H9 (cell line): ENCODE measurements at regions not wholly inside any gene's neighbourhood (a gene's known extent, or its start where the extent isn't known, plus 50 kb on each side); places are given as distances from the start of the nearest gene placed in this dataset.

Experiments
- DNase-seq: peaks from one replicate; pipeline ENCODE4 v3.0.0-alpha.2; 2017
- H2AFZ ChIP-seq: one replicate; pipeline ENCODE4 v1.6.1; 2013; ENCODE audit warnings: mild to moderate bottlenecking, low read length, control low read depth, moderate library complexity
- H2AK5ac ChIP-seq: 2 replicates; pipeline ENCODE4 v1.6.1; 2013; ENCODE audit warnings: low read length, control low read depth, mixed read lengths; ENCODE audit not compliant: insufficient read length
- H2BK120ac ChIP-seq: one replicate; pipeline ENCODE4 v1.6.1; 2013; ENCODE audit warnings: low read depth, mild to moderate bottlenecking, low read length, control low read depth, inconsistent platforms; ENCODE audit not compliant: poor library complexity, severe bottlenecking
- H2BK12ac ChIP-seq: 2 replicates; pipeline ENCODE4 v1.6.1; 2013; ENCODE audit warnings: low read length, control low read depth, mixed read lengths, low read depth; ENCODE audit not compliant: insufficient read length
- H2BK15ac ChIP-seq: 2 replicates; pipeline ENCODE4 v1.6.1; 2013; ENCODE audit warnings: low read depth, low read length, control low read depth
- H2BK20ac ChIP-seq: one replicate; pipeline ENCODE4 v1.6.1; 2013; ENCODE audit warnings: low read depth, mild to moderate bottlenecking, low read length, control low read depth, inconsistent platforms; ENCODE audit not compliant: poor library complexity, severe bottlenecking
- H2BK5ac ChIP-seq: 2 replicates; pipeline ENCODE4 v1.6.1; 2013; ENCODE audit warnings: low read length, control low read depth, mixed read lengths; ENCODE audit not compliant: insufficient read length
- H3K14ac ChIP-seq: 2 replicates; pipeline ENCODE4 v1.6.1; 2013; ENCODE audit warnings: low read length, control low read depth; ENCODE audit not compliant: insufficient read depth
- H3K18ac ChIP-seq: 2 replicates; pipeline ENCODE4 v1.6.1; 2013; ENCODE audit warnings: low read depth, mild to moderate bottlenecking, mixed read lengths, low read length, control low read depth; ENCODE audit not compliant: insufficient read length
- H3K23ac ChIP-seq: 2 replicates; pipeline ENCODE4 v1.6.1; 2013; ENCODE audit warnings: low read length, control low read depth, mixed read lengths, low read depth; ENCODE audit not compliant: insufficient read length
- H3K23me2 ChIP-seq: 2 replicates; pipeline ENCODE4 v1.6.1; 2013; ENCODE audit warnings: low read depth, mild to moderate bottlenecking, mixed read lengths, low read length, control low read depth; ENCODE audit not compliant: insufficient read length, poor library complexity, severe bottlenecking
- H3K27ac ChIP-seq: 2 replicates; pipeline ENCODE4 v1.5.1; 2013; ENCODE audit warnings: low read length, control low read depth, mixed read lengths, low read depth; ENCODE audit not compliant: insufficient read length
- H3K27me3 ChIP-seq: 2 replicates; pipeline ENCODE4 v1.6.1; 2013; ENCODE audit warnings: low read length, control low read depth, inconsistent platforms; ENCODE audit not compliant: insufficient read depth
- H3K4ac ChIP-seq: 2 replicates; pipeline ENCODE4 v1.6.1; 2013; ENCODE audit warnings: low read depth, mild to moderate bottlenecking, control low read depth, inconsistent platforms, low read length, moderate library complexity
- H3K4me1 ChIP-seq: 2 replicates; pipeline ENCODE4 v1.6.1; 2013; ENCODE audit warnings: low read length, control low read depth, inconsistent platforms; ENCODE audit not compliant: insufficient read depth
- H3K4me2 ChIP-seq: 2 replicates; pipeline ENCODE4 v1.6.1; 2013; ENCODE audit warnings: low read length, control low read depth, mixed read lengths; ENCODE audit not compliant: insufficient read length, insufficient read depth
- H3K56ac ChIP-seq: 2 replicates; pipeline ENCODE4 v1.6.1; 2013; ENCODE audit warnings: low read depth, mild to moderate bottlenecking, mixed read lengths, low read length, control low read depth; ENCODE audit not compliant: insufficient read length
- H3K79me1 ChIP-seq: 2 replicates; pipeline ENCODE4 v1.6.1; 2013; ENCODE audit warnings: low read depth, mild to moderate bottlenecking, moderate library complexity, low read length, control low read depth, inconsistent platforms; ENCODE audit not compliant: insufficient read depth, poor library complexity, severe bottlenecking
- H3K79me2 ChIP-seq: 2 replicates; pipeline ENCODE4 v1.6.1; 2013; ENCODE audit warnings: low read length, control low read depth, inconsistent platforms; ENCODE audit not compliant: insufficient read depth
- H3K9ac ChIP-seq: 2 replicates; pipeline ENCODE4 v1.6.1; 2013; ENCODE audit warnings: low read length, control low read depth, mixed read lengths; ENCODE audit not compliant: insufficient read length; ENCODE audit errors: extremely low read depth
- H3K9me3 ChIP-seq: one replicate; pipeline ENCODE4 v1.6.1; 2013; ENCODE audit warnings: low read depth, low read length, inconsistent platforms; ENCODE audit not compliant: control insufficient read depth
- H3T11ph ChIP-seq: one replicate; pipeline ENCODE4 v1.6.1; 2013; ENCODE audit warnings: mild to moderate bottlenecking, low read length, control low read depth, inconsistent platforms
- H4K20me1 ChIP-seq: one replicate; pipeline ENCODE4 v1.6.1; 2013; ENCODE audit not compliant: control insufficient read depth, insufficient read length, insufficient read depth
- H4K5ac ChIP-seq: 2 replicates; pipeline ENCODE4 v1.6.1; 2013; ENCODE audit warnings: low read depth, mild to moderate bottlenecking, mixed read lengths, low read length, control low read depth; ENCODE audit not compliant: insufficient read length
- H4K8ac ChIP-seq: replicated peaks from 2 replicates; pipeline ENCODE4 v1.6.1; 2013; ENCODE audit warnings: low read length, control low read depth, mixed read lengths, low read depth; ENCODE audit not compliant: insufficient read length
- H4K91ac ChIP-seq: 2 replicates; pipeline ENCODE4 v1.6.1; 2013; ENCODE audit warnings: low read depth, mild to moderate bottlenecking, moderate library complexity, mixed read lengths, low read length, control low read depth; ENCODE audit not compliant: insufficient read length
- H3K27ac Mint-ChIP-seq, 3 experiments: 2 replicates in 2 of 3; 3 replicates in 1 of 3; pipeline ENCODE4 v1.8.0; 2020 to 2021; ENCODE audit warnings: mixed read lengths in 3 of 3, mild to moderate bottlenecking in 1 of 3, moderate library complexity in 1 of 3
- H3K27me3 Mint-ChIP-seq: 2 replicates; pipeline ENCODE4 v1.8.0; 2021; ENCODE audit warnings: low read depth, mild to moderate bottlenecking, moderate library complexity, mixed read lengths
- H3K36me3 Mint-ChIP-seq, 3 experiments: 2 replicates in 2 of 3; 3 replicates in 1 of 3; pipeline ENCODE4 v1.8.0; 2020 to 2021; ENCODE audit warnings: low read depth in 3 of 3, mixed read lengths in 3 of 3; ENCODE audit not compliant: insufficient read depth in 1 of 3
- H3K4me1 Mint-ChIP-seq, 2 experiments: 2 replicates each; pipeline ENCODE4 v1.8.0; 2020; ENCODE audit warnings: mixed read lengths in 2 of 2
- H3K4me3 Mint-ChIP-seq, 2 experiments: 2 replicates in 1 of 2; 3 replicates in 1 of 2; pipeline ENCODE4 v1.8.0; 2020 to 2021; ENCODE audit warnings: mild to moderate bottlenecking in 2 of 2, mixed read lengths in 2 of 2, moderate library complexity in 1 of 2
- H3K9me3 Mint-ChIP-seq, 2 experiments: 2 replicates in 1 of 2; 3 replicates in 1 of 2; pipeline ENCODE4 v1.8.0; 2020; ENCODE audit warnings: mild to moderate bottlenecking in 2 of 2, mixed read lengths in 2 of 2, moderate library complexity in 1 of 2
- WGBS: extraction: QIAGEN DNeasy Blood & Tissue Kit; methylation state at CpG from one replicate; pipeline ENCODE4 v1.1.7; 2013; ENCODE audit warnings: missing lambda C conversion rate, low lambda C conversion rate, mixed read lengths; ENCODE audit not compliant: insufficient read length; ENCODE audit errors: extremely low coverage; 5-methylcytosine and 5-hydroxymethylcytosine counted together
- TF ChIP-seq, protein P1 (sequence below): fragments of 200-600 bp; sonication (generic); conservative IDR thresholded peaks from 3 replicates; pipeline ENCODE4 v1.8.0; 2021; ENCODE audit warnings: antibody characterized with exemption, mild to moderate bottlenecking

DNA sequence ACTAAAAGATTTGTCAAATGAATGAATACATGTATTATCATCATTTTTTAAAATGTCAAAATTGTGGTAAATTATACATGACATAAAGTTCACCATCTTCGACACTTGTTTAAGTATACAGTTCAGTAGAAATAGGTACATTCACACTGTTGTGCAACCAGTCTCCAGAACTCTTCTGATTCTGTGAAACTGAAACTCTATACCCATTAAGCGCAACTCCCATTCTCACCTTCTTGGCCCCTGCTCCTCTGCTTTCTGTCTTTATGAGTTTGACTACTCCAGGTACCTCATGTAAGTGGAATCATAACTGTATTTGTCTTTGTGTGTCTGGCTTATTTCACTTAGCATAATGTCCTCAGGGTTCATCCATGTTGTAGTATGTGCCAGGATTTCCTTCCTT lies 50.1 kb upstream of the KBTBD8 start:
- Histone ChIP-seq H3K79me2 (no peaks in the 10 kb centered on the region), H4K20me1 (no peaks in the 10 kb centered on the region), H2BK5ac (no peak overlapping the region), H2BK12ac (no peak overlapping the region), H2BK15ac (no peak overlapping the region), H3K79me1 (no peaks in the 10 kb centered on the region), H3K4me2 (no peak overlapping the region), H4K8ac (no peak overlapping the region), H2AFZ (no peak overlapping the region), H3K9ac (no peak overlapping the region), H3K14ac (no peak overlapping the region), H3T11ph (no peak overlapping the region), H2AK5ac (no peak overlapping the region), H3K23ac (no peak overlapping the region), H3K18ac (no peak overlapping the region), H3K27me3 (no peaks in the 10 kb centered on the region), H3K9me3 (no peaks in the 10 kb centered on the region), H3K23me2 (no peaks in the 10 kb centered on the region), H4K5ac (no peak overlapping the region), H3K27ac (no peak overlapping the region), H2BK20ac (no peak overlapping the region), H3K56ac (no peak overlapping the region), H3K4ac (no peak overlapping the region), H3K4me1 (no peaks in the 10 kb centered on the region), H2BK120ac (no peak overlapping the region), H4K91ac (no peak overlapping the region)
- no peak overlapping the region for H3K4me3 Mint-ChIP-seq
- no peaks in the 10 kb centered on the region for H3K4me1 Mint-ChIP-seq
- H3K36me3 Mint-ChIP-seq: peaks cover 0 to 2% (median 0%) of the 10 kb centered on the region in 3 experiments; a peak in 2 of 7 replicates
- H3K27me3 Mint-ChIP-seq: no peaks in the 10 kb centered on the region
- TF ChIP-seq, protein P1, sequence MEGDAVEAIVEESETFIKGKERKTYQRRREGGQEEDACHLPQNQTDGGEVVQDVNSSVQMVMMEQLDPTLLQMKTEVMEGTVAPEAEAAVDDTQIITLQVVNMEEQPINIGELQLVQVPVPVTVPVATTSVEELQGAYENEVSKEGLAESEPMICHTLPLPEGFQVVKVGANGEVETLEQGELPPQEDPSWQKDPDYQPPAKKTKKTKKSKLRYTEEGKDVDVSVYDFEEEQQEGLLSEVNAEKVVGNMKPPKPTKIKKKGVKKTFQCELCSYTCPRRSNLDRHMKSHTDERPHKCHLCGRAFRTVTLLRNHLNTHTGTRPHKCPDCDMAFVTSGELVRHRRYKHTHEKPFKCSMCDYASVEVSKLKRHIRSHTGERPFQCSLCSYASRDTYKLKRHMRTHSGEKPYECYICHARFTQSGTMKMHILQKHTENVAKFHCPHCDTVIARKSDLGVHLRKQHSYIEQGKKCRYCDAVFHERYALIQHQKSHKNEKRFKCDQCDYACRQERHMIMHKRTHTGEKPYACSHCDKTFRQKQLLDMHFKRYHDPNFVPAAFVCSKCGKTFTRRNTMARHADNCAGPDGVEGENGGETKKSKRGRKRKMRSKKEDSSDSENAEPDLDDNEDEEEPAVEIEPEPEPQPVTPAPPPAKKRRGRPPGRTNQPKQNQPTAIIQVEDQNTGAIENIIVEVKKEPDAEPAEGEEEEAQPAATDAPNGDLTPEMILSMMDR: no peak
- no peak for DNase-seq
- peaks cover 0 to 5% of the 10 kb centered on the region in 2 experiments; a peak in 3 of 5 replicates for H3K9me3 Mint-ChIP-seq
- no CpG with 5 or more reads among the region's 2 CpGs for WGBS
- no peak overlapping the region for H3K27ac Mint-ChIP-seq
